Activated CD4-positive, alpha-beta T cell treated with anti-CD3 and anti-CD28 coated beads for 36 hours (primary cell): ENCODE measurements at regions not wholly inside any gene's neighbourhood (a gene's known extent, or its start where the extent isn't known, plus 50 kb on each side); places are given as distances from the start of the nearest gene placed in this dataset.

Experiments used
- ATAC-seq: fragments of 200-7000 bp; cut with Tn5 transposase; one replicate; pipeline ENCODE4 v1.10.0; 2021; ENCODE audit warnings: mild to moderate bottlenecking, moderate library complexity
- CTCF ChIA-PET: fragments of 350-600 bp; sonication (Branson Sonifier 250); formaldehyde crosslinking; loops from one replicate; lab custom pipeline; 2021; ENCODE audit warnings: antibody characterized with exemption; lab: Charles Lee
- POLR2A ChIA-PET: fragments of 350-600 bp; sonication (Branson Sonifier 250); formaldehyde crosslinking; loops from one replicate; lab custom pipeline; 2021; ENCODE audit warnings: antibody characterized with exemption, inconsistent platforms; lab: Charles Lee
- DNase-seq: peaks from one replicate; pipeline ENCODE4 v3.0.0-alpha.2; 2020
- H3K27ac Mint-ChIP-seq: one replicate; pipeline ENCODE4 v1.8.0; 2021; ENCODE audit warnings: mixed read lengths
- H3K27me3 Mint-ChIP-seq: one replicate; pipeline ENCODE4 v1.8.0; 2021; ENCODE audit warnings: mixed read lengths
- H3K36me3 Mint-ChIP-seq: one replicate; pipeline ENCODE4 v1.8.0; 2021; ENCODE audit warnings: low read depth, mixed read lengths
- H3K4me1 Mint-ChIP-seq: one replicate; pipeline ENCODE4 v1.8.0; 2021; ENCODE audit warnings: mixed read lengths
- H3K4me3 Mint-ChIP-seq: one replicate; pipeline ENCODE4 v1.8.0; 2021; ENCODE audit warnings: mild to moderate bottlenecking, moderate library complexity, mixed read lengths
- H3K9me3 Mint-ChIP-seq: one replicate; pipeline ENCODE4 v1.8.0; 2021; ENCODE audit warnings: low read depth, mixed read lengths
- intact Hi-C, 2 experiments: fragments of 100-400 bp; cut with DNase I in 1 of 2; cut with micrococcal nuclease in 1 of 2; formaldehyde crosslinking; loops; one replicate each; pipeline versions ENCODE4 v1.14.2 to v1.15.1; 2022 to 2024; cut with DNase I, micrococcal nuclease

GRCh38 chr1:181430015-181430885 lies 53.1 kb upstream of the CACNA1E start:
- Mint-ChIP-seq H3K9me3 (no peaks in the 10 kb centered on the region), H3K36me3 (no peaks in the 10 kb centered on the region), H3K27me3 (peaks cover 31% of the 10 kb centered on the region), H3K4me3 (no peak overlapping the region), H3K4me1 (no peaks in the 10 kb centered on the region), H3K27ac (no peak overlapping the region)
- ChIA-PET POLR2A (interaction anchor here (0.6 kb wide), 1 partner anchor 16 kb away, joined by 3 read pairs; no protein-coding TSS in a partner anchor), CTCF (interaction anchor here (0.5 to 1.2 kb wide), 4 partner anchors 53 to 240 kb away, joined by 3 to 9 read pairs (median 4); partner anchors contain the start of gene CACNA1E)
- DNase-seq = no peak
- no peak for ATAC-seq
- intact Hi-C loops = no loop called here
